Ovary (tissue), 7 donors: ENCODE measurements at regions not wholly inside any gene's neighbourhood (a gene's known extent, or its start where the extent isn't known, plus 50 kb on each side); places are given as distances from the start of the nearest gene placed in this dataset.
"Not testable (repeated sequence)": the region's sequence is repeated elsewhere in the genome, so short reads cannot be mapped to it uniquely, and the experiment has no call there.

Experiments
- DNase-seq, 5 donors: peaks; one replicate each; pipeline ENCODE4 v3.0.0-alpha.2; 2019 to 2020
- H3K27ac ChIP-seq, 2 donors: fragments of 200-600 bp; one replicate each; pipeline versions ENCODE4 v1.5.1 to v1.8.0; 2019 to 2022
- H3K27me3 ChIP-seq: fragments of 200-600 bp; one replicate; pipeline ENCODE4 v1.8.0; 2022
- H3K36me3 ChIP-seq: fragments of 200-600 bp; sonication (generic); one replicate; pipeline ENCODE4 v1.5.1; 2019
- H3K4me1 ChIP-seq: one replicate; pipeline ENCODE4 v1.8.1; 2013; ENCODE audit warnings: mild to moderate bottlenecking, moderate library complexity; ENCODE audit not compliant: insufficient read depth
- H3K4me3 ChIP-seq: fragments of 200-600 bp; sonication (generic); one replicate; pipeline ENCODE4 v1.5.1; 2017
- H3K9me3 ChIP-seq, 2 donors: fragments of 200-600 bp in 1 of 2; sonication (generic) in 1 of 2; one replicate each; pipeline versions ENCODE4 v1.5.1 to v1.8.1; 2013 to 2019; ENCODE audit warnings: mild to moderate bottlenecking in 1 of 2, moderate library complexity in 1 of 2
- EP300 ChIP-seq: sonication (generic); formaldehyde crosslinking; IDR thresholded peaks from one replicate; pipeline ENCODE4 v1.6.1; 2017; ENCODE audit warnings: antibody characterized with exemption
- POLR2A ChIP-seq: fragments of 450-650 bp; IDR thresholded peaks from one replicate; pipeline ENCODE4 v1.6.1; 2017; ENCODE audit warnings: antibody characterized with exemption, mild to moderate bottlenecking, moderate library complexity
- WGBS, 3 donors: extraction: QIAGEN DNeasy Blood & Tissue Kit in 1 of 3; methylation state at CpG; one replicate each; pipeline versions ENCODE4 v1.1.5 to v1.1.7; 2013 to 2017; 5-methylcytosine and 5-hydroxymethylcytosine counted together
- intact Hi-C, 4 donors: fragments of 100-400 bp; cut with DNase I; formaldehyde crosslinking; loops; one replicate each; pipeline versions ENCODE4 v1.11.0 to v1.15.1; 2022 to 2023
- TF ChIP-seq, protein P1 (sequence below), 3 donors: fragments of 450-650 bp in 2 of 3; fragments of 200-600 bp in 1 of 3; IDR thresholded peaks; one replicate each; pipeline versions ENCODE4 v1.5.1 to v1.8.0; 2016 to 2022; ENCODE audit warnings: antibody characterized with exemption in 3 of 3, mild to moderate bottlenecking in 1 of 3
- donor health status: DM: no; HTN: no; CAD: no; lungs with moderate emphysema.
- donor health status: DM: no; HTN: no; CAD: no.
- donor health status: Bipolar disorder and iron deficiency.
- donor health status: DM: no; HTN: no; CAD: no.
- donor health status: DM: yes; HTN: yes; CAD: no.

DNA sequence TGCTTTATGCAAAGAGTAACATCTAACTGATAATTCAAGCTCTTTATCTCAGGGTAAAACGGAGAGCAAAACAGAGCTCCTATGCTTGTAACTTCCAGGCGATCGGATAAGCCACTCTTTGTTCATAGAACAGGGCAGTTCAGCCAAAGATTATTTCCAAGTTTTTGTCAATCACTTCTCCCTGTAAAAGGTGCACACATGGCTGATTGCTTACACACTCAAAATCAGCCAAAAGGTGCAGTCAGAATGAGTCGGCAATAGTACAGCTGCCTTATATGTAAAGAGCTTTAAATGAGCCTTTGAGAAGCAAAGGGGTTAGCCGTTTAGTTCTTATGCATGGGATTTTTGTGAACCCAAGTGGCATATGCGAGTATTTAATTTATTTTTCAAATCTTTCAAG lies 449.6 kb upstream of the POU3F2 start:
- TF ChIP-seq, protein P1, sequence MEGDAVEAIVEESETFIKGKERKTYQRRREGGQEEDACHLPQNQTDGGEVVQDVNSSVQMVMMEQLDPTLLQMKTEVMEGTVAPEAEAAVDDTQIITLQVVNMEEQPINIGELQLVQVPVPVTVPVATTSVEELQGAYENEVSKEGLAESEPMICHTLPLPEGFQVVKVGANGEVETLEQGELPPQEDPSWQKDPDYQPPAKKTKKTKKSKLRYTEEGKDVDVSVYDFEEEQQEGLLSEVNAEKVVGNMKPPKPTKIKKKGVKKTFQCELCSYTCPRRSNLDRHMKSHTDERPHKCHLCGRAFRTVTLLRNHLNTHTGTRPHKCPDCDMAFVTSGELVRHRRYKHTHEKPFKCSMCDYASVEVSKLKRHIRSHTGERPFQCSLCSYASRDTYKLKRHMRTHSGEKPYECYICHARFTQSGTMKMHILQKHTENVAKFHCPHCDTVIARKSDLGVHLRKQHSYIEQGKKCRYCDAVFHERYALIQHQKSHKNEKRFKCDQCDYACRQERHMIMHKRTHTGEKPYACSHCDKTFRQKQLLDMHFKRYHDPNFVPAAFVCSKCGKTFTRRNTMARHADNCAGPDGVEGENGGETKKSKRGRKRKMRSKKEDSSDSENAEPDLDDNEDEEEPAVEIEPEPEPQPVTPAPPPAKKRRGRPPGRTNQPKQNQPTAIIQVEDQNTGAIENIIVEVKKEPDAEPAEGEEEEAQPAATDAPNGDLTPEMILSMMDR (IDR thresholded peaks at IDR 0.05) = no peak
- TF ChIP-seq POLR2A = no peak
- no peak for TF ChIP-seq EP300
- no peaks in the 10 kb centered on the region for H3K9me3 ChIP-seq
- no peak overlapping the region for H3K4me3 ChIP-seq
- no peak for DNase-seq
- intact Hi-C loops = no loop called here
- H3K27ac ChIP-seq = no peak overlapping the region
- H3K27me3 ChIP-seq = no peaks in the 10 kb centered on the region
- 53 to 64% (median 59%) methylated on average over 6 of the region's 6 CpGs for WGBS, 3 donors
- H3K4me1 ChIP-seq = no peaks in the 10 kb centered on the region
- H3K36me3 ChIP-seq = no peaks in the 10 kb centered on the region

DNA sequence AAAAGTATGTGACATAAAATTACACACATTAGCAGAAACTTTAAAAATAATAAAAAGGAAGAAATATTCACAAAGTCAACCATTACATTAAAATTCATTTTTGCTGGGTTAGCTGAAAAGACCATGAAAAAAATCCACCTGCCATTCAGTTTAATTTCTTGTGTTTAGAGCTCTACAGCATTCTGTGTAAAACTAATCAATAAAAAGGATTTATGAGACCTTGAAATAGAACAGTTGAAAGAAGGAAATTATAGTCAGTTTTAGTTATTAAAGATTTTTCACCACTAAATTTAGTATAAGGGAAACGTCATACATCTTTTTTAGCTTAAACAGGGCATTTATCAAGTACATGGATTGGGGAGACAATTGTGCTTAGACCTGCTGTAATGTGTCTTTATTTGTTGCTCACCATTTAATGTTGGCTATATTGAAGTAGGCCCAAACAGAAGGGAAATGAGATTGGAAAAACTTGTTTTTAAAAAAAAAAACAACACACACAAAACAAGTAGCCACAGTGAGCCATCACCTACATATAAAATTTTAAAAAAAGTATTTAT lies 438.7 kb upstream of the POU3F2 start:
- no peaks in the 10 kb centered on the region for H3K9me3 ChIP-seq
- intact Hi-C loops = no loop called here
- H3K36me3 ChIP-seq = no peaks in the 10 kb centered on the region
- DNase-seq = no peak
- no peak overlapping the region for H3K4me3 ChIP-seq
- no peak overlapping the region for H3K27ac ChIP-seq
- peaks cover 3% of the 10 kb centered on the region for H3K27me3 ChIP-seq
- TF ChIP-seq POLR2A (no peak), EP300 (no peak)
- TF ChIP-seq, protein P1 (IDR thresholded peaks at IDR 0.05) = no peak
- whole genome bisulfite sequencing, 3 donors = 44 to 51% (median 45%) methylated on average over 1 of the region's 1 CpG
- H3K4me1 ChIP-seq = no peaks in the 10 kb centered on the region

DNA sequence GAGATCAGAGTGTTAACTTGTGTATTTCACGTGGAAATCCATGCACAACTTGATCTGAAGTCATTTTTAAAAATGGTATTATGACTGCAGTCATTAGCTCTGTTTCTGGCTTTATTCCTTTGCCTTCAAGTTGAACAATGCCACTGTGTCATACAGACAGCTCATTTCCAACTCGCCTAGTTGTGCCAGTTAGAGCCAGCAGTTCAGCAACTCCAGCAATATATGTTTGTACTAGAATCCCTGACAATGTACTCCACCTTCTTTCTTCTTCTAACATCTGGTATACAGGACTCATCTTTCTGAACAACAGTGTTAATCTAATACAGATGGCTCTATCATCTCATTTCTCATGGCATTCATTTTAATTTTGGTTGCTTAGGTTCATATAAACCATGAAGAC lies 418.3 kb upstream of the POU3F2 start:
- H3K27ac ChIP-seq = no peak overlapping the region
- no peaks in the 10 kb centered on the region for H3K36me3 ChIP-seq
- no peaks in the 10 kb centered on the region for H3K27me3 ChIP-seq
- H3K4me1 ChIP-seq = no peaks in the 10 kb centered on the region
- 72 to 84% (median 82%) methylated on average over 2 of the region's 2 CpGs for WGBS, 3 donors
- DNase-seq = no peak
- H3K9me3 ChIP-seq = no peaks in the 10 kb centered on the region
- TF ChIP-seq, protein P1 (IDR thresholded peaks at IDR 0.05) = no peak
- TF ChIP-seq POLR2A (no peak), EP300 (no peak)
- intact Hi-C loops = no loop called here
- H3K4me3 ChIP-seq = no peak overlapping the region

DNA sequence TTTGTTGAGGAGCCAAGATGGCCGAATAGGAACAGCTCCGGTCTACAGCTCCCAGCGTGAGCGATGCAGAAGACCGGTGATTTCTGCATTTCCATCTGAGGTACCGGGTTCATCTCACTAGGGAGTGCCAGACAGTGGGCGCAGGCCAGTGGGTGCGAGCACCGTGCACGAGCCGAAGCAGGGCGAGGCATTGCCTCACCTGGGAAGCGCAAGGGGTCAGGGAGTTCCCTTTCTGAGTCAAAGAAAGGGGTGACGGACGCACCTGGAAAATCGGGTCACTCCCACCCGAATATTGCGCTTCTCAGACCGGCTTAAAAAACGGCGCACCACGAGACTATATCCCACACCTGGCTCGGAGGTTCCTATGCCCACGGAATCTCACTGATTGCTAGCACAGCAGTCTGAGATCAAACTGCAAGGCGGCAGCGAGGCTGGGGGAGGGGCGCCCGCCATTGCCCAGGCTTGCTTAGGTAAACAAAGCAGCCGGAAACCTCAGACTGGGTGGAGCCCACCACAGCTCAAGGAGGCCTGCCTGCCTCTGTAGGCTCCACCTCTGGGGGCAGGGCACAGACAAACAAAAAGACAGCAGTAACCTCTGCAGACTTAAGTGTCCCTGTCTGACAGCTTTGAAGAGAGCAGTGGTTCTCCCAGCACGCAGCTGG lies 417.7 kb upstream of the POU3F2 start:
- DNase-seq, intact Hi-C loops, H3K36me3 ChIP-seq, H3K27me3 ChIP-seq, H3K9me3 ChIP-seq, H3K4me3 ChIP-seq, H3K27ac ChIP-seq, H3K4me1 ChIP-seq: not testable (repeated sequence)
- WGBS, 3 donors = 80 to 83% (median 80%) methylated on average over 28 to 29 of the region's 30 CpGs

DNA sequence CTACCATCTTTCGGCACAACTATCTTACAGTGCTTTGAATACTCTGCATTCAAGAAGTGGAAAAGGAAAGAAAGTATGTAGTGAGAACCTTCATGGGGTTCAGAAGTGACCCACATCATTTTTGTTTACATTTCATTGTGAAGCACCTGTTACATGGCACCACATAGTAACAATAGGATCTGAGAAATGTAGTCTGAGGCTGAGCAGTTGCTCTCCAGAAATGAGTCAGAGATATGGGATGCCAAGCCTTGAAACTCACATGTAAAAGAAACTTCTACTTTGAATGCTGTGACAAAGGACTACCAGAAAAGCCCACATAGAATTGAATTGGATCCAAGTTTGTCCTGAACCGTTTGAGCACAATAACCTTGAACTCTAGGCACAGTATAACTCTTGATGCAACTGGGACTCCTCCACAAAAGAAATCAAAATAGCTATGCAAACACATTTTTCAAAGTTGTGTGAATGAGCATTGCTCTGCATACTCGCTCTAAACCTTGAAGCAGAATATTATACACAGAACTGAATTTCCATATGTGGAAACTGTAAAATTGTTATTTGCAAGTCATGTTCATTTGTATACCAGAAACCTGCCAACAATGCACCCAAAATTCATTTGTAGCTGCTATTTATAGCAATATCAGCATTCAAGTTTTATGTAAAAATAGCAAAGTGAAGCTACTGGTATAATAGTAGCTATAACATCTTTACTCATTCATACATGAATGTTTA lies 400.9 kb upstream of the POU3F2 start:
- H3K27me3 ChIP-seq = no peaks in the 10 kb centered on the region
- no peak for TF ChIP-seq EP300
- TF ChIP-seq, protein P1 (IDR thresholded peaks at IDR 0.05) = no peak
- no peaks in the 10 kb centered on the region for H3K9me3 ChIP-seq
- H3K4me3 ChIP-seq = no peak overlapping the region
- no peak for DNase-seq
- 43 to 48% (median 43%) methylated on average over 3 of the region's 3 CpGs for WGBS, 3 donors
- H3K36me3 ChIP-seq = no peaks in the 10 kb centered on the region
- no peaks in the 10 kb centered on the region for H3K4me1 ChIP-seq
- no peak overlapping the region for H3K27ac ChIP-seq
- intact Hi-C loops = no loop called here
